ENCODE measurements at regions not wholly inside any gene's neighbourhood (a gene's known extent, or its start where the extent isn't known, plus 50 kb on each side); places are given as distances from the start of the nearest gene placed in this dataset.

- no peak for TF ChIP-seq CTCF (IDR thresholded peaks at IDR 0.05; ENCODE audit: insufficient read depth, low read length, poor library complexity, severe bottlenecking)
- TF ChIP-seq EZH2phosphoT487 (conservative IDR thresholded peaks at IDR 0.05; ENCODE audit: low read length) = no peak
Measured at GRCh38 chr2:225998653-225999052, 599.1 kb downstream of the NYAP2 start.
